Natural killer cell treated with Interleukin-12 subunit alpha and Interleukin-12 subunit beta and Interleukin-15 and Interleukin-18, amount 100 ng/mL, for 72 hours (primary cell): ENCODE measurements at regions not wholly inside any gene's neighbourhood (a gene's known extent, or its start where the extent isn't known, plus 50 kb on each side); places are given as distances from the start of the nearest gene placed in this dataset.
A peak's percentile ranks its signal among the peaks of the same experiment; 100 is the strongest.
"Not testable (repeated sequence)": the region's sequence is repeated elsewhere in the genome, so short reads cannot be mapped to it uniquely, and the experiment has no call there.

Source experiments
- ATAC-seq, 2 donors: fragments of 150-1000 bp; cut with Tn5 transposase in 1 of 2; sonication (Bioruptor Pico), chemical (Tn5 transposase) in 1 of 2; 2 replicates each; pipeline ENCODE4 v1.10.0; 2021
- DNase-seq: peaks from one replicate; pipeline ENCODE4 v3.0.0; 2022; ENCODE audit warnings: low spot score
- H3K27ac Mint-ChIP-seq, 2 donors: 1 replicate in 1 of 2; 2 replicates in 1 of 2; pipeline ENCODE4 v1.8.0; 2022; ENCODE audit warnings: mixed read lengths in 2 of 2, mild to moderate bottlenecking in 1 of 2, moderate library complexity in 1 of 2
- H3K27me3 Mint-ChIP-seq, 2 donors: 1 replicate in 1 of 2; 2 replicates in 1 of 2; pipeline ENCODE4 v1.8.0; 2022; ENCODE audit warnings: mixed read lengths in 2 of 2
- H3K36me3 Mint-ChIP-seq: one replicate; pipeline ENCODE4 v1.8.0; 2022; ENCODE audit warnings: mixed read lengths
- H3K4me1 Mint-ChIP-seq, 2 donors: 1 replicate in 1 of 2; 2 replicates in 1 of 2; pipeline ENCODE4 v1.8.0; 2022; ENCODE audit warnings: low read depth in 2 of 2, mixed read lengths in 2 of 2, mild to moderate bottlenecking in 1 of 2
- H3K4me3 Mint-ChIP-seq: one replicate; pipeline ENCODE4 v1.8.0; 2022; ENCODE audit warnings: mixed read lengths
- H3K9me3 Mint-ChIP-seq: 2 replicates; pipeline ENCODE4 v1.8.0; 2022; ENCODE audit warnings: mixed read lengths

DNA sequence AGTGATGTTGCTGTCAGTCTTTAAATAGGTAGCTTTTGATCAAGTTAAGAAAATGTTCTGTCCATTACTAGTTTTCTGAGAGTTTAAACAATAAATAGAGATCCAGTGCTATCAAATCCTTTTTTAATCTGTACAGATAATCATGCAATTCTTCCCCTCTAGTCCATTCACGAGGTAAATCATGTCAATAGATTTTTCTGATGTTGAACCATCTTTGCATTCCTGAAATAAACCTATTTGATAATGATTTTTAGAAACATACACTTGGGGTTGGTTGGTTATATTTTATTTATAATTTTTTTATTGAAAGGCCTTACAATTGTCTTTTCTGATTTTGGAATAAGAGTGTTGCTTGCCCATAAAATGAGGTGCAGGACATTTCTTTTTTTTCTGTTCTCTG lies 95.0 kb downstream of the FAM53A start:
- no peak overlapping the region for H3K4me3 Mint-ChIP-seq
- H3K9me3 Mint-ChIP-seq: peaks cover 7% of the 10 kb centered on the region
- peaks cover 27% of the 10 kb centered on the region for H3K36me3 Mint-ChIP-seq
- H3K27me3 Mint-ChIP-seq: peaks cover 29 to 30% of the 10 kb centered on the region in 2 donors
- no peak overlapping the region for H3K27ac Mint-ChIP-seq
- DNase-seq: no peak
- no peak for ATAC-seq
- no peaks in the 10 kb centered on the region for H3K4me1 Mint-ChIP-seq

DNA sequence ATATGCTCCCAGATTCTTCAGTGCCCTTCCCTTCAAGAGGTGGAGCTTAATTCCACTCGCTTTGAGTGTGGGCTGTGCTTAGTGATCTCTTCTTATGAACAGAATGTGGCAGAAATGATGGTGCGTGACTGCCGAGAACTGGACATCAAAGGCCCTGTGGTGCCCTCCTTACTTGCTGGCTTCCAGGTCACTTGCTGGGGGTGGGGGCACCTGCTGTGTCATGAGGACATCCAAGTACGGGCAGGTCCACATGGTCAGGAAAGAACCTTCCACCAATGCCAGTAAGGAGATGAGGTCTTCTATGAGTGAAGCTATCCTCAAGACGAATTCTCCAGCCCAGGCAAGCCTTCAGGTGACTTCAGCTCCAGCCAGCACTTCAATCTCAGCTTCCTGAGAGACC lies 95.8 kb downstream of the FAM53A start:
- ATAC-seq: no peak

DNA sequence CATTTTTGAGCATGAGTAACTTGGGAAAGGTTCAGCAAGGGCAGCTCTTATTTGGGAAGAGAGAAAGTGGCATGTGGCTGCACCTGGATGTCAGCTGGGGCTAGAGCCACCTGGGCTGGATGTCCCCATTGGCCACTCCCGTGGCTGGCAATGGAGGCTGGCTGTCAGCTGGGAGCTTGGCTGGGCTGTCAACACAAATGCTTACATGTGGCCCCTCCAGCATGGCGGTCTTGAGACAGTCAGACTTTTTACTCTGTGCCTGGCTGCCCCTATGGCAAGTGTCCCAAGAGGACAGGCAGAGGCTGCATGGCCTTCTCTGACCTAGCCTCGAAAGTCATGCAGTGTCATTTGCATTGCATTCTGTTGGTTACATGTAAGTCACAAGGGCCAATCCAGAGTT lies 99.6 kb downstream of the FAM53A start:
- peaks cover 11% of the 10 kb centered on the region for H3K36me3 Mint-ChIP-seq
- H3K4me3 Mint-ChIP-seq: no peak overlapping the region
- peaks cover 10 to 16% of the 10 kb centered on the region in 2 donors for H3K27me3 Mint-ChIP-seq
- DNase-seq (no peak), ATAC-seq (no peak)
- H3K9me3 Mint-ChIP-seq: no peaks in the 10 kb centered on the region
- H3K27ac Mint-ChIP-seq: no peak overlapping the region
- H3K4me1 Mint-ChIP-seq: peaks cover 4 to 6% of the 10 kb centered on the region in 2 donors

More for the DNA sequence above, 95.8 kb downstream of the FAM53A start:
- Mint-ChIP-seq H3K27ac (no peak overlapping the region), H3K4me3 (no peak overlapping the region), H3K36me3 (peaks cover 27% of the 10 kb centered on the region), H3K9me3 (peaks cover 7% of the 10 kb centered on the region), H3K27me3 (peaks cover 26 to 29% of the 10 kb centered on the region in 2 donors), H3K4me1 (no peaks in the 10 kb centered on the region)
- no peak for DNase-seq

DNA sequence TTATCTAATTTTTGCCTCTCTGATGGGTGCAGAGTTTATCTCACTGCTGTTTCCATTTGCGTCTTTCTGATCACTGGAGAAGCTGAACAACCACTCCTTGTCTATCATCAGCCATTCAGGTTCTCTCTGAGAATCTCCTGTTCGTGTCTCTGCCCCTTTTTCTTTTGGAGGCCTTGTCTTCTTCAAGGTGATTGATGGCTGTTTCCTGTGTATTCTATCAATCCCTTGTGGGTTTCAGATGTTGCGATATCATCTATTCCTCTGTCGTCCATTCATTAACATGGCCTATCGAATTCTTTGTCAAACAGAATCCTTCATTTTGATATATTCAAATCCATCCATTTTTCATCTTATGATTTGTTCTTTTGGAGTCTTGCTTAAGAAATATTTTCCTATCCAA lies 100.3 kb downstream of the FAM53A start:
- Mint-ChIP-seq H3K4me1 (peaks cover 4 to 6% of the 10 kb centered on the region in 2 donors), H3K27me3 (peaks cover 9 to 14% of the 10 kb centered on the region in 2 donors), H3K4me3 (no peak overlapping the region), H3K9me3 (no peaks in the 10 kb centered on the region), H3K27ac (no peak overlapping the region), H3K36me3 (peaks cover 8% of the 10 kb centered on the region)
- ATAC-seq: no peak
- DNase-seq: no peak

DNA sequence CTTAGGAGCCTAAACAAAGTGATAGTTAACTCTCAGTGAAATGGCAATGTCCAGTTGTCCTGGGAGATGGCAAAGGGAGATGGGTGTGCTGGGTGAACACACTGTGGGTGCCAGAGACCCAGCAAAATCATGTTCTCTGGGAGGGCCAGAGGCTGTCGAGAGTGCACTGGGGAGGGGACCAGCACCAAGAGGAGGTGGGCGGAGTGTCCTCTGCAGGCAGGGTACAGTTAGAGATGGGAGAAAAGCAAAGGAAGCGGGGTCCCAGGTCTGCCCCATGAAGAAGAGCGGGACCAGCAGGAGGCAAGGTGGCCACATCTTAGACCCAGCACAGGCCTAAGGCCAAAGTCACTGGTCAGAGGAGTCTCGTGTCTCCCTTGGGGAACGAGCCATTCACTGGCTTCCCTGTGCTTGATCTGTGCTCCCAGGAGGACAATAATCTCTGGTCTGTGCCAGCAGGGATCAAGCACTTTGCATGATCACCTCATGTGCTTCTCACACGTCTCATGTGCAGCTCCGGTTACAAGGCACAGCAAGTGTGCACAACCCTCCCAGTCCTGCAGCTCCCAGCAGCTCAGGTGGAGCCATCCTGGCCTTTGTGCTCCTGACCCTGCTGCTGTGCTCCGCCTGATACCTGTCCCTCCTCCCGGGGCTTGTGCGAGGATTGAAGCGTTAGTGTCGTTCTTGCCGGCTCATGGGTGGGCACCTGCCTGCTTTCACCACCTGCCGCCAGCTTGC lies 100.9 kb downstream of the FAM53A start:
- Mint-ChIP-seq H3K27me3 (peaks cover 4 to 8% of the 10 kb centered on the region in 2 donors), H3K9me3 (no peaks in the 10 kb centered on the region), H3K4me3 (no peak overlapping the region), H3K27ac (no peak overlapping the region), H3K4me1 (peaks cover 4 to 6% of the 10 kb centered on the region in 2 donors), H3K36me3 (peaks cover 2% of the 10 kb centered on the region)
- no peak for ATAC-seq
- no peak for DNase-seq

DNA sequence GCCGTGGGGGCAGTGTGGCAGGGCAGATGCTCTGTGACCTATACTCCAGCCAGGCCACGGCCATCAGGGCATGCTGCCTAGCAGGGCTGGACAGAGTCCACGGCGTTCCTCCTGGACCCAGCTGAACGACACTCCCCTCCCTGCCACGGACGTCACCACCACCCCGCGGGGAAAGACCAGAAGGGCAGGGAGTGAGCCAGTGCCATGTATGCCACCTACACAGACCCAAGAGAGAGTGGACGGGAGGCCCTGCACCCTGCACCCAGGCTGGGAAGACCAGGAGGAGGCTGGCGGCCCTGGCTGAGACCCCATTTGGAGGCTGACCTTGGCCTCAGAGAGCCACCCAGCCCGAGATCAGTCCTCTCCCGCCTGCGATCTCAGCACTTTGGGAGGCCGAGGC lies 101.9 kb downstream of the FAM53A start:
- no peak overlapping the region for H3K4me3 Mint-ChIP-seq
- no peak overlapping the region for H3K27ac Mint-ChIP-seq
- H3K4me1 Mint-ChIP-seq: peaks cover 4 to 6% of the 10 kb centered on the region in 2 donors
- H3K36me3 Mint-ChIP-seq: no peaks in the 10 kb centered on the region
- ATAC-seq (no peak), DNase-seq (no peak)
- no peaks in the 10 kb centered on the region for H3K9me3 Mint-ChIP-seq
- peaks cover 0 to 6% of the 10 kb centered on the region in 2 donors for H3K27me3 Mint-ChIP-seq

DNA sequence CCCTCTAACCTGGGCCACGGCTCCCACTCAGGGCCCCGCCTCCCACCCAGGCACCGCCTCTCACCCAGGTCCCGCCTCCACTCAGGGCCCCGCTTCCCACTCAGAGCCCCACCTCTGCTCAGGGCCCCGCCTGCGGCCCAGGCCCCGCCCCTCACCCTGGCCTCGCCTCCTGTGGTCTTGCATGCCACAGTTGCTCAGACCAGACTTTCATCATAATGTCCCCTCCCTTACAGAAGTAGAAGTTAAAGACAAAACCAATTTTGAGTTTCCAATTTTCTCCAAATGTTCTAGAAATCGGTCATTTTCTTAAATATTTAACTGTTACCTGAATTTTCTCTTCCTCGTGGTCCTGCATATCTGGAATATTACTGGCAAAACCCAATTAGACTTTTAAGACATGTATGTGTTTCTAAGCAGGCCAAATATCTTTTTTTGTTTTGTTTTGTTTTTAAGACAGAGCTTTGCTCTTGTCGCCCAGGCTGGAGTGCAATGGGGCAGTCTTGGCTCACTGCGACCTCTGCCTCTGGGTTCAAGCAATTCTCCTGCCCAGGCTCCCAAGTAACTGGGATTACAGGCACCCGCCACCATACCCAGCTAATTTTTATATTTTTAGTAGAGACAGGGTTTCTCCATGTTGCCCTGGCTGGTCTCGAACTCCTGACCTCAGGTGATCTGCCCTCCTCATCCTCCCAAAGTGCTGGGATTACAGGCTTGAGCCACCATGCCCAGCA lies 102.8 kb downstream of the FAM53A start:
- not testable (repeated sequence) for H3K36me3 Mint-ChIP-seq

DNA sequence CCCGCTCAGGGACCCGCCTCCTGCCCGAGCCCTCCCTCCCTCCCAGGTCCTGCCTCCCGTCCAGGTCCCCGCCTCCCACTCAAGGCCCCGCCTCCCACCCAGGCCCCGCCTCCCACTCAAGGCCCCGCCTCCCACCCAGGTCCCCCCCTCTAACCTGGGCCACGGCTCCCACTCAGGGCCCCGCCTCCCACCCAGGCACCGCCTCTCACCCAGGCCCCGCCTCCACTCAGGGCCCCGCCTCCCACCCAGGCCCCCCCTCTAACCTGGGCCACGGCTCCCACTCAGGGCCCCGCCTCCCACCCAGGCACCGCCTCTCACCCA lies 103.5 kb downstream of the FAM53A start:
- H3K4me3 Mint-ChIP-seq, H3K27ac Mint-ChIP-seq, H3K9me3 Mint-ChIP-seq, DNase-seq, H3K4me1 Mint-ChIP-seq, H3K36me3 Mint-ChIP-seq, ATAC-seq, H3K27me3 Mint-ChIP-seq: not testable (repeated sequence)

More for the DNA sequence above, 102.8 kb downstream of the FAM53A start:
- Mint-ChIP-seq H3K27ac (peak overlapping the region; percentile 19 to 44), H3K4me3 (peak overlapping the region; percentile 33)
- not testable (repeated sequence) for H3K27me3 Mint-ChIP-seq, H3K9me3 Mint-ChIP-seq, H3K4me1 Mint-ChIP-seq
- peak; percentile 80 to 84 for ATAC-seq
- DNase-seq: peak; percentile 96

DNA sequence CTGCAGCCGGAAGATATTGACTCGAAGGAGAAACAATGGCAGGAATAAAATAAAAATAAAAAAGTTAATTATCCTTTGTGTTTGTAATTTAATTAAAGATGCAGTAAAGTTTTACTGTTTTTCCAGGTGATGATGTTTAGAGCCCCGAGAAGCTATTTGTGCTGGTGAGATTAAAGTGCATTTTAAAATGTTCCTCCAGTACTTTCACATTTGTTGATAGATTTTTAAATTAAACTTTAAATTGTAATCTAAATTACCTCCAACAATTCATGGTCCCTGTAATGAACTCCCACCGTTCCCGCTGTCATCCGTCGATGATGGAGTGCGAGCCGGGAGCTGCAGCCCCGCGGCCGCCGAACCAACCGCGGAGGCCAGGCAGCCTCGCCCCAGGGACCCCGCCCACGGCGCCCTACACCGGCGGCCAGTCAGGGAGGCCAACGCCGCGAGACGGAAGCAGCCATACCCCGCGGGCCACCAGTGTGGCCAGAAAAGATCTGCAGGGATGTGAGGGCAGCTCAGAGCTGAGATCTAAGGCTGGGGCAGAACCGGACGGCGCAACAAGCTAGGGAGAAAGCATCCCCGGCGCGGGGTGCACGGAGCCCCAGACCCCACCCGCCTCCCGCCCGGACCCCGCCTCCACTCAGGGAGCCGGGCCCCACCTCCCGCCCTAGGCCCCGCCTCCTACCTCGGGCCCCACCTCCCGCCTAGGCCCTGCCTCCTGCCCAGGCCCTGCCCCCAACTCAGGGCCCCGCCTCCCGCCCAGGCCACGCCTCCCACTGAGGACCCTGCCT lies 104.0 kb downstream of the FAM53A start:
- peak; percentile 87 to 92 for ATAC-seq

DNA sequence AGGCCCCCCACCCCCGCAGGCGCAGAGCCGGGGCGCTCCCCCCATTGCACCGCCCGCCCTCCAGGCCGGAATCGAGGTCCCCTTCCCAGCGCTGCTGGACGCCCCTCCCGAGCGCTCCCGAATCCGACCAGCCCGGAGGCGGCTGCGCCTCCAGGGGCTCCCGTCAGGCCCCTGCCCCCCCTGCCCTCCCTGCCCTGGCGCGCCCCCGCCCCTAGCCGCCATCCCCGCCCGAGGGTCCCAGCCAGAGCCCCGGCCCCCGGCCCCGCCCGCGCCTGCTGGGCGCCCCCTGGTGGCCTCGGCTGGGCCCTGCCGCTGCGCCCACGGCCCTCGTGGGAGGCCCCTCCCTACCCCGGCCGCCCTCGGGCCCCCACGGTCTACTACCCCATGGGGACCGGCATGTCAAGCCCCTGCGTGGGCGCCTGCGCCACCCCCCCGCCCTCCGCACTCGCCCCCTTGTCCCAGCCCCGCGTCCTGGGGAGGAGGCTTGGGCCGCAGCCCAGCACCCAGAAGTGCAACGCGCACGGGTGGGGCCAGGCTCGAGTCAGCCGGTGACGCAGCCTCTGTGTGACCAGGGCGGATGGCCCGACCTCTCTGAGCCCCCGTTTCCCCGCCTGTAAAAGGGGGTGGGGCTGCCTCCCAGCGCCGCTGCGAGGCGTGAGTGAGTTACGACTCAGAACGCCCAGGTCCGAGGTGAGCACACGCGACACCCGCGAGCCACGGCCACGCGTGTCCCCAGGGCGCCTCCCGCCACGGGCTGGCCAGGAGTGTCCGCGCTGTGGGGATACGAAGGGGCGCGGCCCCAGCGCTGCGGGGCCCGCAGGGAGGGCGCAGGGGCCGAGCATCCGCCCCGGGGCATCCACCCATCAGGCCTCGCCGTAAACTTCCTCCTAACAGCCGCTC lies 104.9 kb downstream of the FAM53A start:
- Mint-ChIP-seq H3K4me3 (peak overlapping the region; percentile 58), H3K27ac (no peak overlapping the region), H3K36me3 (no peaks in the 10 kb centered on the region), H3K9me3 (no peaks in the 10 kb centered on the region), H3K4me1 (peaks cover 4 to 6% of the 10 kb centered on the region in 2 donors), H3K27me3 (no peaks in the 10 kb centered on the region)
- DNase-seq: peak; percentile 82
- peak; percentile 71 to 74 for ATAC-seq

More for the DNA sequence above, 104.0 kb downstream of the FAM53A start:
- Mint-ChIP-seq H3K27ac (no peak overlapping the region), H3K27me3 (no peaks in the 10 kb centered on the region), H3K4me1 (peaks cover 4 to 6% of the 10 kb centered on the region in 2 donors), H3K9me3 (no peaks in the 10 kb centered on the region), H3K36me3 (no peaks in the 10 kb centered on the region), H3K4me3 (peak overlapping the region; percentile 58)
- peak; percentile 95 for DNase-seq

DNA sequence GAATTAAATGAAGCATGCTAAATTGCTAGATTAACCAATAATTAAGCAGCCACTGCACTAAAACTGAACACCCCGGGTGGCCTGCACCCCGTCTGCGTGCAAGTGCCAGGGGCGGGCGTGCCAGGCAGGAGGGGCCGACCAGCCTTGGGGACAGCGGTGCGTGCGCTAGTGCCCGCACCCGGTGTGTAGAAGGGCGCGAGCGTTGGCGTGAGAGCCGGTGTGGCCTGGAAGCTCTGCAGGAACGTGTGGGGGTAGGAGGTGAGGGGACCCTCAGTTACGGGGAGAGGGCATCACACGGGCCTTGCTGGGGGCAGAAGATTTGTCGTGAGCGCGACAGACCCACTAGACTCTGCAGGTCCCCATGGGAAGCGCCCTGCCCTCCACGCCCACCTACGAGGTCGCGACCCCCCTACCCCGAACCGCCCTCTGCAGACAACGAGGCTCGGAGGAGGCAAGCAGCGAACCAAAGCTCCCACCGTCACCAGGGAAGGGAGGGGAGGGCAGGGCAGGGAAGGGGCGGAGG lies 105.8 kb downstream of the FAM53A start:
- peaks cover 4 to 6% of the 10 kb centered on the region in 2 donors for H3K4me1 Mint-ChIP-seq
- H3K27me3 Mint-ChIP-seq: no peaks in the 10 kb centered on the region
- no peak overlapping the region for H3K27ac Mint-ChIP-seq
- DNase-seq (no peak), ATAC-seq (no peak)
- peak overlapping the region; percentile 30 for H3K4me3 Mint-ChIP-seq
- H3K9me3 Mint-ChIP-seq: no peaks in the 10 kb centered on the region
- no peaks in the 10 kb centered on the region for H3K36me3 Mint-ChIP-seq

DNA sequence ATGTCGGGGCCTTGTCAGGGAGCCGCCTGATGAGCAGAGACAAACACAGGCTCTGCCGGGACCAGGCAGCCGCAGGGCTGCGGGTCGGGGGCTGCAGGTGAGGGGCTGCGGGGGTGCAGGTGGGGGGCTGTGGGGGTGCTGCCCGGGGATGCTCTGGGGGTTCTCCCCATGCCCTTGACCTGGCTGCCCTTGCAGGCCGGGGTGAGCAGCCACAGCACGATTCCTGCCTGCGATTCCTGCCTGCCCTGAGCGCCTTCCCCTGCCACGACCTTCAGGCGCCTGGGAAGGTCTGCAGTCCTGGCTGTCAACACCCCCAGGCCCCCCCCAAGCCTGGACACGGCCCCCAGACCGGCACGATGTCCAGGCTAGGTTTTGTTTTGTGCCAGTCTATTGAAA lies 106.3 kb downstream of the FAM53A start:
- no peak overlapping the region for H3K4me3 Mint-ChIP-seq
- peaks cover 8 to 10% of the 10 kb centered on the region in 2 donors for H3K4me1 Mint-ChIP-seq
- no peaks in the 10 kb centered on the region for H3K36me3 Mint-ChIP-seq
- DNase-seq (no peak), ATAC-seq (no peak)
- no peak overlapping the region for H3K27ac Mint-ChIP-seq
- H3K9me3 Mint-ChIP-seq: no peaks in the 10 kb centered on the region
- H3K27me3 Mint-ChIP-seq: no peaks in the 10 kb centered on the region
